Smooth muscle cell (in vitro differentiated cells): ENCODE measurements at regions not wholly inside any gene's neighbourhood (a gene's known extent, or its start where the extent isn't known, plus 50 kb on each side); places are given as distances from the start of the nearest gene placed in this dataset.
A peak's percentile ranks its signal among the peaks of the same experiment; 100 is the strongest.

Source experiments
- DNase-seq: peaks from one replicate; lab custom pipeline; 2025; ENCODE audit not compliant: unreplicated experiment; lab: John Stamatoyannopoulos, UW
- H2AFZ ChIP-seq: fragments of 200-600 bp; sonication (generic); 2 replicates; pipeline ENCODE4 v1.6.0; 2016; ENCODE audit warnings: antibody characterized with exemption, low read depth, mild to moderate bottlenecking
- H3F3A ChIP-seq: fragments of 200-600 bp; sonication (generic); 2 replicates; pipeline ENCODE4 v1.6.0; 2017; ENCODE audit warnings: antibody characterized with exemption, low read depth
- H3K27ac ChIP-seq: fragments of 200-600 bp; sonication (generic); 2 replicates; pipeline ENCODE4 v1.5.1; 2016; ENCODE audit warnings: low read depth, mild to moderate bottlenecking
- H3K27me3 ChIP-seq: fragments of 200-600 bp; sonication (generic); 2 replicates; pipeline ENCODE4 v1.6.1; 2016; ENCODE audit warnings: low read depth, mild to moderate bottlenecking
- H3K36me3 ChIP-seq: fragments of 200-600 bp; sonication (generic); 2 replicates; pipeline ENCODE4 v1.5.1; 2016; ENCODE audit warnings: low read depth
- H3K4me1 ChIP-seq: fragments of 200-600 bp; sonication (generic); 2 replicates; pipeline ENCODE4 v1.5.1; 2016; ENCODE audit warnings: low read depth
- H3K4me2 ChIP-seq: fragments of 200-600 bp; sonication (generic); 2 replicates; pipeline ENCODE4 v1.6.0; 2016; ENCODE audit warnings: mild to moderate bottlenecking
- H3K4me3 ChIP-seq: fragments of 200-600 bp; sonication (generic); 2 replicates; pipeline ENCODE4 v1.5.1; 2016; ENCODE audit warnings: mild to moderate bottlenecking
- H3K79me2 ChIP-seq: fragments of 200-600 bp; sonication (generic); 2 replicates; pipeline ENCODE4 v1.6.0; 2016; ENCODE audit warnings: low read depth, mild to moderate bottlenecking
- H3K9ac ChIP-seq: fragments of 200-600 bp; sonication (generic); 2 replicates; pipeline ENCODE4 v1.6.0; 2016; ENCODE audit warnings: low read depth
- H3K9me3 ChIP-seq: fragments of 200-600 bp; sonication (generic); replicated peaks from 2 replicates; pipeline ENCODE4 v1.5.1; 2016; ENCODE audit warnings: low read depth
- H4K20me1 ChIP-seq: fragments of 200-600 bp; sonication (generic); 2 replicates; pipeline ENCODE4 v1.6.0; 2016; ENCODE audit warnings: low read depth
- CTCF ChIP-seq: fragments of 200-600 bp; sonication (generic); IDR thresholded peaks from 2 replicates; pipeline ENCODE4 v1.5.1; 2017; ENCODE audit warnings: borderline replicate concordance, mild to moderate bottlenecking, antibody characterized with exemption; ENCODE audit not compliant: insufficient read depth, poor library complexity, severe bottlenecking
- WGBS: methylation state at CpG from one replicate; pipeline ENCODE4 v1.1.7; 2016; ENCODE audit warnings: low lambda C conversion rate; 5-methylcytosine and 5-hydroxymethylcytosine counted together

DNA sequence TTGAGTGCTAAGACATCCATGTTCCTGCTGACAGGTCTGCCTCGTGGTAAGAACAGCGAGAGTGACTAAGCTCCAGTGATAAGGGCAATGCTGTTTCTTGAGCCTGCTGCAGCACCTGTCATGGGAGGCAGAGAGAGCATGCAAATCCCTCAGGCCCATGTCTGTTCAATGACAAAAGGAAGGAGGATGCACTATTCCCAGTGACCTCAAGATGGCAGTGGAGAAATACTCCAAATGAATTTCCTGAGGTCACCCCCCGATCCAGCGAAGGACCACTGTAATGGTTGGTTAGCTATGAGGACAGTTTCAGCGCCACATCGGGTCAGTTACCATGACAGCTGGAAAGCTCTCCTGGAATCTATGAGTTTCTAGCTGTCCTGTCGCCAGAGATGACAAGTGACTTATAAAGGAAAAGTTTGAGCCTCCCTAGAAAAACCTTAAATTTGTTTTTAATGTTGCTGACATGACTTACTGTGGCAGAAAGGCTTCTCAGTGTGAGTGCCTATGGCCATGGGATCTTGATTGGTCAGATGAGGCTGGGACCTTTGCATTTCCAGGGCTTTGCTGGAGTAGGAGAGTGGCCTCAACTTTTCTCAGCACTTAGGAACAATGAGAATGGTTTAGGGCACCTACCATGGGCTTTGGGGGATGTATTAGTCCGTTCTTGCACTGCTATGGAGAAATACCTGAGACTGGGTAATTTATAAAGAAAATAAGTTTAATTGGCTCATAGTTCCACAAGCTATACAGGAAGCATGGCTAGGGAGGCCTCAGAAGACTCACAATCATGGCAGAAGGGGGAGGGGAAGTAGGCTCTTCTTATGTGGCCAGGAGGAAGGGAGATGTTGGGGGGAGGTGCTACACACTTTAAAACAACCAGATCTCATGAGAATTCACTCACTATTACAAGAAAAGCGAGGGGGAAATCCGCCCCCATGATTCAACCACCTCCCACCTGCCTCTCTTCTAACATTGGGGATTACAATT lies 88.0 kb upstream of the TMEM260 start:
- H3F3A ChIP-seq: no peaks in the 10 kb centered on the region
- H2AFZ ChIP-seq: no peak overlapping the region
- peaks cover 4% of the 10 kb centered on the region for H3K27me3 ChIP-seq
- no peak overlapping the region for H3K4me3 ChIP-seq
- WGBS: 27% methylated on average over 10 of the region's 10 CpGs
- H3K36me3 ChIP-seq: no peaks in the 10 kb centered on the region
- no peak overlapping the region for H3K27ac ChIP-seq
- H3K4me1 ChIP-seq: peaks cover 6% of the 10 kb centered on the region
- peak overlapping the region; percentile 74 for H3K4me2 ChIP-seq
- no peaks in the 10 kb centered on the region for H3K79me2 ChIP-seq
- no peak for DNase-seq
- no peaks in the 10 kb centered on the region for H3K9me3 ChIP-seq
- H3K9ac ChIP-seq: no peak overlapping the region
- no peaks in the 10 kb centered on the region for H4K20me1 ChIP-seq
- peak; percentile 69 for TF ChIP-seq CTCF

DNA sequence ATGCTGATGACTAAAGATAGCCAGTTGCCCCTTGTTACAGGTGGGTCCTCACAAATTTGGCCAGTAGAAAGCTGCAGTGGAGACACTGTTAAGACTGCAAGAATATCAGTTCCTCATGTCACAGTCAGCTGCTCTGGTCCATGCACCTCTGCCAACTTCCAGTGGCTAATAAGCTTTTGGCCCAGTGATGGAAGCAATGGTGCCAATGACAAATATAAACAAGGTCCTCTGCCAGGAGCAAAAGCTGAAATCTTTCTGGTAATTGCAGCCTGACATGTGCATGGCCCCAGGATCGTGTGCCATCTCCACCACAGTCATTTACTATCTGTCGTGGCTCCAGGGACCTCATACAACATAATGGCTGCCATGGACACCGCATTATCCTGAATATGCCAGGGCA lies 85.4 kb upstream of the TMEM260 start:
- H3K79me2 ChIP-seq: no peaks in the 10 kb centered on the region
- peaks cover 6% of the 10 kb centered on the region for H3K4me1 ChIP-seq
- H3K4me3 ChIP-seq: no peak overlapping the region
- no peaks in the 10 kb centered on the region for H3K36me3 ChIP-seq
- no peak for TF ChIP-seq CTCF
- 83% methylated on average over 3 of the region's 3 CpGs for WGBS
- H4K20me1 ChIP-seq: no peaks in the 10 kb centered on the region
- H3K9me3 ChIP-seq: no peaks in the 10 kb centered on the region
- H2AFZ ChIP-seq: no peak overlapping the region
- H3K27me3 ChIP-seq: peaks cover 4% of the 10 kb centered on the region
- no peak overlapping the region for H3K4me2 ChIP-seq
- no peak overlapping the region for H3K27ac ChIP-seq
- DNase-seq: no peak
- no peaks in the 10 kb centered on the region for H3F3A ChIP-seq
- no peak overlapping the region for H3K9ac ChIP-seq

- Histone ChIP-seq H3K4me3 (no peak overlapping the region), H2AFZ (no peak overlapping the region), H4K20me1 (no peaks in the 10 kb centered on the region), H3K27ac (no peak overlapping the region), H3K4me2 (no peak overlapping the region), H3K27me3 (peaks cover 4% of the 10 kb centered on the region), H3K4me1 (peaks cover 30% of the 10 kb centered on the region), H3K79me2 (no peaks in the 10 kb centered on the region), H3K9ac (no peak overlapping the region), H3K36me3 (no peaks in the 10 kb centered on the region), H3K9me3 (no peaks in the 10 kb centered on the region), H3F3A (no peaks in the 10 kb centered on the region)
- TF ChIP-seq CTCF: no peak
- no peak for DNase-seq
- WGBS: 90% methylated on average over 3 of the region's 3 CpGs
Observed at GRCh38 chr14:56498112-56498511, 81.5 kb upstream of the TMEM260 start.
